ENCODE measurements at regions not wholly inside any gene's neighbourhood (a gene's known extent, or its start where the extent isn't known, plus 50 kb on each side); places are given as distances from the start of the nearest gene placed in this dataset.

- CTCF ChIA-PET: interaction anchor here (0.6 kb wide), 1 partner anchor 147 kb away, joined by 7 read pairs; no protein-coding TSS in a partner anchor
- H3K4me3 Mint-ChIP-seq (ENCODE audit: low read depth, unreplicated experiment): no peak overlapping the region
- intact Hi-C loops (cut with micrococcal nuclease; ENCODE audit: unreplicated experiment): no loop called here
- no peak overlapping the region for H3K27ac Mint-ChIP-seq (ENCODE audit: unreplicated experiment)
- no peak for DNase-seq
- H3K36me3 Mint-ChIP-seq (ENCODE audit: insufficient read depth, unreplicated experiment): no peaks in the 10 kb centered on the region
- no peaks in the 10 kb centered on the region for H3K4me1 Mint-ChIP-seq (ENCODE audit: low read depth, unreplicated experiment)
- H3K27me3 Mint-ChIP-seq (ENCODE audit: unreplicated experiment): peaks cover 14% of the 10 kb centered on the region
- no TSS peak for BruUV-seq (replicated peaks)
- TF ChIP-seq, protein P1, sequence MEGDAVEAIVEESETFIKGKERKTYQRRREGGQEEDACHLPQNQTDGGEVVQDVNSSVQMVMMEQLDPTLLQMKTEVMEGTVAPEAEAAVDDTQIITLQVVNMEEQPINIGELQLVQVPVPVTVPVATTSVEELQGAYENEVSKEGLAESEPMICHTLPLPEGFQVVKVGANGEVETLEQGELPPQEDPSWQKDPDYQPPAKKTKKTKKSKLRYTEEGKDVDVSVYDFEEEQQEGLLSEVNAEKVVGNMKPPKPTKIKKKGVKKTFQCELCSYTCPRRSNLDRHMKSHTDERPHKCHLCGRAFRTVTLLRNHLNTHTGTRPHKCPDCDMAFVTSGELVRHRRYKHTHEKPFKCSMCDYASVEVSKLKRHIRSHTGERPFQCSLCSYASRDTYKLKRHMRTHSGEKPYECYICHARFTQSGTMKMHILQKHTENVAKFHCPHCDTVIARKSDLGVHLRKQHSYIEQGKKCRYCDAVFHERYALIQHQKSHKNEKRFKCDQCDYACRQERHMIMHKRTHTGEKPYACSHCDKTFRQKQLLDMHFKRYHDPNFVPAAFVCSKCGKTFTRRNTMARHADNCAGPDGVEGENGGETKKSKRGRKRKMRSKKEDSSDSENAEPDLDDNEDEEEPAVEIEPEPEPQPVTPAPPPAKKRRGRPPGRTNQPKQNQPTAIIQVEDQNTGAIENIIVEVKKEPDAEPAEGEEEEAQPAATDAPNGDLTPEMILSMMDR (IDR thresholded peaks at IDR 0.05; ENCODE audit: unreplicated experiment): no peak
- H3K9me3 Mint-ChIP-seq (ENCODE audit: low read depth, unreplicated experiment): no peaks in the 10 kb centered on the region
Observed at GRCh38 chr9:108663422-108663821, 192.4 kb downstream of the ACTL7B start.

DNA sequence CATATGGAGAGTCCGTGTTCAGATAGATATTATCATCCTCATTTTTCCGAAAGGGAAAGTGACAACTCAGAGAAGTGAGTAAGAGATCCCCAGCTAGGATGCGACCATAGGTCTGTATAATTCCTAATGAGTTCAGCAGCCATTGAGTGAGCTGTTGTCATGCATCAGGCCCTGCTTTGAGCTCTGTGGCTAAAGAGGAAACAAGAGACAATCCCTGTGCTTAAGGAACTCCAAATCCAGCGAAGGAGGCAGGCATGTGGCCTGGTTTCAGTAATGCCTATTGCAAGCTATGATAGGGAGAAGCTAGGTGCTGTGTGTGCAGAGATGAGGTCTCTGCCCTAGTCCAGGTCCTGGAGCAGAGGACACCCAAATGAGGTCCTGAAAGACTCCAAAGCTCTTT, 192.8 kb downstream of the ACTL7B start:
- Mint-ChIP-seq H3K9me3 (ENCODE audit: low read depth, unreplicated experiment) (no peaks in the 10 kb centered on the region), H3K4me1 (ENCODE audit: low read depth, unreplicated experiment) (no peaks in the 10 kb centered on the region), H3K36me3 (ENCODE audit: insufficient read depth, unreplicated experiment) (no peaks in the 10 kb centered on the region), H3K27ac (ENCODE audit: unreplicated experiment) (no peak overlapping the region), H3K27me3 (ENCODE audit: unreplicated experiment) (peaks cover 14% of the 10 kb centered on the region), H3K4me3 (ENCODE audit: low read depth, unreplicated experiment) (no peak overlapping the region)
- no TSS peak for BruUV-seq (replicated peaks)
- CTCF ChIA-PET: interaction anchor here (0.6 kb wide), 1 partner anchor 147 kb away, joined by 7 read pairs; no protein-coding TSS in a partner anchor
- TF ChIP-seq, protein P1 (IDR thresholded peaks at IDR 0.05; ENCODE audit: unreplicated experiment): no peak
- intact Hi-C loops (cut with micrococcal nuclease; ENCODE audit: unreplicated experiment): no loop called here
- no peak for DNase-seq

- Mint-ChIP-seq H3K27me3 (ENCODE audit: unreplicated experiment) (peaks cover 14% of the 10 kb centered on the region), H3K27ac (ENCODE audit: unreplicated experiment) (no peak overlapping the region), H3K4me1 (ENCODE audit: low read depth, unreplicated experiment) (no peaks in the 10 kb centered on the region), H3K4me3 (ENCODE audit: low read depth, unreplicated experiment) (no peak overlapping the region), H3K9me3 (ENCODE audit: low read depth, unreplicated experiment) (no peaks in the 10 kb centered on the region), H3K36me3 (ENCODE audit: insufficient read depth, unreplicated experiment) (no peaks in the 10 kb centered on the region)
- intact Hi-C loops (cut with micrococcal nuclease; ENCODE audit: unreplicated experiment): no loop called here
- CTCF ChIA-PET: no interaction called here
- TF ChIP-seq, protein P1 (IDR thresholded peaks at IDR 0.05; ENCODE audit: unreplicated experiment): no peak
- no TSS peak for BruUV-seq (replicated peaks)
- no peak for DNase-seq
Observed at GRCh38 chr9:108662091-108662875, 193.5 kb downstream of the ACTL7B start.

DNA sequence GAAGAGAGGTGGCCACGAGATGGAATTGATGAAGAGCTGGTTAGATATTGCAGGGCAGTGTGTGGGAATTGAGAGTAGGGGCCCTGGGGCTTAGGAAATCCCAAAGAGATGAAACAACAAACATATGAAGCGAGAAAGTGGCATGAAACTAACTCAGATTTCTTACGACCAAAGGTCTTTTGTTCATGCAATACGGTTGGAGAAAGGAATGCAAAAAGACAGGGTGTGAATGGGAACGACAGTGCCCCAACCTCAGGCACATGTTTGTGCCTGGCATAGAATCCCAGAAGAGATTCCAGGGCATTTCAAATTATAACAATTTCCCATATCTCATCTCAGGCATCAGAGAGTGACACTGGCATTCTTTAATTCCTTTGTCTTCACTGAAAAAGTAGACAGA, 199.2 kb downstream of the ACTL7B start:
- H3K4me1 Mint-ChIP-seq (ENCODE audit: low read depth, unreplicated experiment): no peaks in the 10 kb centered on the region
- TF ChIP-seq, protein P1 (IDR thresholded peaks at IDR 0.05; ENCODE audit: unreplicated experiment): no peak
- no peak overlapping the region for H3K27ac Mint-ChIP-seq (ENCODE audit: unreplicated experiment)
- intact Hi-C loops (cut with micrococcal nuclease; ENCODE audit: unreplicated experiment): no loop called here
- no peak overlapping the region for H3K4me3 Mint-ChIP-seq (ENCODE audit: low read depth, unreplicated experiment)
- BruUV-seq (replicated peaks): no TSS peak
- peaks cover 26% of the 10 kb centered on the region for H3K27me3 Mint-ChIP-seq (ENCODE audit: unreplicated experiment)
- CTCF ChIA-PET: no interaction called here
- DNase-seq: no peak
- H3K9me3 Mint-ChIP-seq (ENCODE audit: low read depth, unreplicated experiment): no peaks in the 10 kb centered on the region
- H3K36me3 Mint-ChIP-seq (ENCODE audit: insufficient read depth, unreplicated experiment): no peaks in the 10 kb centered on the region
